Endometrial microvascular endothelial cells (primary cell): ENCODE measurements at regions not wholly inside any gene's neighbourhood (a gene's known extent, or its start where the extent isn't known, plus 50 kb on each side); places are given as distances from the start of the nearest gene placed in this dataset.

ENCODE experiments used
- in situ Hi-C: cut with HindIII; loops from 2 replicates; pipeline ENCODE4 v1.10.0; 2017; ENCODE audit warnings: low sequenced_read_pairs, low pct_unique_long_range_greater_than_20kb; ENCODE audit errors: inconsistent ontology term

DNA sequence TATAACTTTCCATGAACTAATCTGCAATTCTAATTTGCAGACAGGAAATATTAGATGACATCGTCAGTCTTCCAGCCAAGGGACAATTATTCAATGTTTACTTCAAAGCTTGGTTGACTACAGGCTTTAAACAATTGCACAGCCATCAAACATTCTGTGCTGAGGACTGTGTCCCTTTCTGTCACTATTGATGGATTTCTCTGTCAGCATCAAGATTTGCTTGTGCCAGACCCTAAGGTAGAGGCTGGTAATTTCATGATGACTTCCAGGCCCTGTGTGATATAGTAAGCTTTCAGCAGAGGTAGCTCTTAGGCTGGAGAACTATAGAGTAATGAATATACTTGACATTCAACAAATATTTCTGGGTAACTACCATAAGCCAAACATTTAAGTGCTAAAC lies 229.3 kb upstream of the ACTBL2 start:
- in situ Hi-C loops, result no loop called here

DNA sequence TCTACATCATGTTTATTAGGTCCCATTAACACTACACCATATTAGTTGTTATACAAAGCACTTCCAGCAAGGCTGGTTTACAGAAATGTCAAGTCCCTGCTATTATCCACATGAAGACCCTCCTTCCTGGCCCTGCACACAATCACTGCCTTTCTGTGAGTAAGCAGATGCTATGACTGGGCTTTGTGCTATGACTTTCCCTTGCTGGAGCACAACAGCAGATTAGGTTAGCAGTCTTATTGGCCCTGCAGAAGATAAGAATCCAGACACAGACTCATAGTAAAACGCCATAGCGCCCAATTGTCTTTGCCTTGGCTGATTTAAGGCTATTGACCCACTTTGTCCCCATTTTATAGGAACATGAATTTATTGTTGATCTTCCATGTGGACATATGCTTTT lies 228.9 kb upstream of the ACTBL2 start:
- in situ Hi-C loops, result no loop called here

DNA sequence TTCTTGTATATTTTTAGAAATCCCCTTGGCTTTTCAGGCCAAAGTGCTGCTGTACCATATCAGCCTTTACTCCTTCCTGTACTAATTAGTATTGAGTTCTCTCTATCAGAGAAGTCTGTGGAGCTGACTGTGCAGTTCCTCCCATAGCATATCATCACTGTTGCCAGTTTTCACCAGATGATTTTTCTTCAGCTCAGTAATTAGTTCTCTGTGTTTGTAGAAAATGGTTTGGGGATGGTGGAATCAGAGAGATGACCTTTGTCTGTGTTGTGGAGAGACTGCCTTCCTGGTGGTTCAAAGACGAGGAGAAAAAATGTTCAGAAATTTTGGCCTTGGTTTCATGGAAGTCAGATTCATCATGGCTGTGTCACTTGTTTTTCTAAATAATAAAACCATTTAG lies 227.5 kb upstream of the ACTBL2 start:
- in situ Hi-C loops, result no loop called here

DNA sequence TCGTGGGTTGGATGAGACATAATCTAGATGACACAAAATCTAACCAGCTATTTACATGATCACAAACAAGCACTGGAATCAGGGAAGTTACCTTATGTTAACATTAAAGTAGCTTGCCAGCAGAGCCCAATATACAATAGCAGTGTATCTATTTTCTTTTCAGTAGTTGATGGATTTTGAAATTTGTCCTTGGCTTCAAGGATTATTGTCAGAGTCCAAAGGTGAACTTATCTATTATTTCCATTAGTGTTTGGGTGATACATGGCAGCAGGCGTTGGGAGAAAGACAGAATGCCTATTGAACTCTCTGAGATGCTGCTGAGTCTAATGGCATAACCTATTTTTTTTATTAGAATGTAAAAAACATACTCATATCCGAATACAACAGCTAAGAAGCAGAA lies 223.2 kb upstream of the ACTBL2 start:
- in situ Hi-C loops, result no loop called here

DNA sequence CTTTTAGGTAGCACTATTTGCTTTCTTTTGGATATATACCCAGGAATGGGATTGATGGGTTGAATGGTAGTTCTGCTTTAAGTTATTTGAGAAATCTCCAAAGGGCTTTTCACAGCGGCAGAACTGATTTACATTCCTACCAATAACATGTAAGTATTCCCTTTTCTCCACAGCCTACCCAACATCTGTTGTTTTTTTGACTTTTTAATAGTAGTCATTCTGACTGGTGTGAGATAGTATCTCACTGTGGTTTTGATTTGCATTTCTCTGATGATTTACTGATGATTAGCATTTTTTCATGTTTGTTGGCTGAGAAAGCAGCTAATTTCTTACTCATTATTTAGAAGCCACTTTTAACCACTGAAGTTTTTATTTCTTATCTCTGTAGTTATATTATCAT lies 221.1 kb upstream of the ACTBL2 start:
- in situ Hi-C loops, result no loop called here

DNA sequence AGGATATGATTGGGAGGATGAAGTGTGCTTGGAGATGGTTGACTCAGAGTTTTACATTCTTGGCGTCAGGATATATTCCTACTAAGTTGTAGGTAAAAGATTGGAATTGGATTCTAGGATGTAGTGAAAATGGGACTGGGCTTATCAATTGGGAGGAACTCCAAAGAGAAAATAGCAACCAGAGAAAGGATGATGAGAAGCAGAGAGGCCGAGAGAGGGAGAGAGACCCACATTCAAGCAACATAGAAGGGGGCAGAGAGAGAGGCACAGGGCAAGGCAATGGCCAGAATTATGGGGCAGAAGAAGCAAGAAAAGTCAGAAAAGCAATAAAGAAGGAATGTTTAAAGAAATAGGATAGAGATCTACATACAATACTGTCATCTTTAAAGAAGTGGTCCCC lies 217.9 kb upstream of the ACTBL2 start:
- in situ Hi-C loops, result no loop called here

DNA sequence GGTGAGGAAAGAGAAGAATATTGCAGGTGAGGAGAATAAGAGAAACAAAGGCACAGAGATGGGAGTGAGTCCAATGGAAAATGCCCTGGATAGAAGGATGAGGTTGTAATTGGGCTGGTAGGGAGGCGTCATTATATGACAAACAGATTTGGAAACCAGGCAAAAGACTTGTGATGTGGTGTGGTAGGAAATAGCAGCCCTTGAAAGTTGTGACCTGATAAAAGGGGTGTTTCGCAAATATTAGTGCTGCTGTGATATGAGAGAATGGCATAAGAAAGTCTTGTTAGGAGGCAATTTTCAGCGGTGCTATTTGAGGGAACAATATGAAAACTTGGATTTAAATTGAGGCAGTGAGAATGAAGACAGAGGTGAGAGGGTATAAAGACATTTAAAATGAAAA lies 217.5 kb upstream of the ACTBL2 start:
- in situ Hi-C loops, result no loop called here

DNA sequence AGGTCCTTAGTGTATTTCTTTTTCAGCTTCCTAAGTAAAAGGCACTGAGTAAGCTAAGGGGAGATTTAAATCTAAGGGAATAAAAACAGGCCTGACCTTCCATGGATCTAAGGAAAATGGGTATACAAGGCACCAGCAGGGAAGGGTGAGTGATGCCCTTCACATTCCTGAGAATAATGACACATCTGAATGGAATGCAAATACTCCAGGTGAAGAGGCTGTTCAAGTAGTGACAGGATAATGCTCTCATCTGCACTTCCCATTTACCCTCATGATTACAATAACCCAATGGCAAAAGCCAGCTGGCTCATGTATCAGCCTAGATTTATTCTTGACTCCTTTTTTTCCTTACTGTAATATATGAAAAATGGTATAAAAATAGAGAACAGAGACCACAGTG lies 216.2 kb upstream of the ACTBL2 start:
- in situ Hi-C loops, result no loop called here

DNA sequence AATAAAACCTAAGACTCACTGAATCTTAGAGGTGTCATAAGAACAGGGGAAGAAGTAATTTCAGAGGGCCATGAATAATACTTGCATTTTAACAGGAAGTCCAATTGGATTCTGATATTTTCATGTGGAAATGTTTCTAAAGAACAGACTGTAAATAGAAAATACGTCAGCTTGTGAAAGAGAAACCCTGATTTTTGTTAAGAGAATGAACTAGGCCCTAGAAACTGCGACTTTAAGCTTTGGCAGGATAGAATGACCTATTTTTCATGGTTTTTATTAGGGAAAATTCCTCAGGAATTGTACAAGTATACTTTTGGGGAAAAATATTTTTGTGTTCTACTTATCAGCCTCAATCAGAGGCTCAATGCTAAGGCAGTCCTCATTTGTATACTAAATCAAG lies 215.5 kb upstream of the ACTBL2 start:
- in situ Hi-C loops, result no loop called here

DNA sequence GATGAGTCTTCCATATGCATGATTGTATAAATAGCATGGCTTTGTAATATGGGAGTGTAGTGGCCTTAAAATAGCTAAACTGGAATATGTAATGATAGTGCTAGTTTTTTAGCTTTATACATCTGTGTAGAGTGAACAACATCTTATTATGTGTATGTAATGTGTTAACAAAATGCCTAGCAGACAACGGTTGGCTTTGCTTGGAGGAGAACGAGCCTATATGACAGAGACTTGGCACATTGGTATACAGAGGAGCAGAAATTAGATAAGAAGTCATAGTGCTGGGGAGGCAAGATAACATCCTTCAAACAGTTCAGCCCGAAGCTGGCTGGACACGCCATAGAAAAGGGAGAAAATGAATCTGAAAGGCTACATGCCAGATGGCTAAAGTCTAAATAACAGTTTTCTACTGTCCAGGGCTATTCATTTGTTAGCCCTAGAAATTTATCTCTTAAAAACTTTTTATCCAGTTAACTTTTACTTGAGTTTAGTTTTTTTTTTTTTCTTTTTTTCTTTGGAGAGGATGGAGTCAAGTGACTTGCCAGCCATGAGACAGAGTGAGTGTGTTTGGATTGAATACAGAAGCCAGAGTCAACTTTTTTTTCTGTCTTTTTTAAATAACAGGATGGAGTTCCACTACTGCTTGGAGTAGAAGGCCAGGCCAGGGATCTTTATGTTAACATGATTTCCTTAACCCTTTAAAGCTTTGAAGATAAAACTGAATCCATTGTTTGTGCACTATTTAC lies 214.4 kb upstream of the ACTBL2 start:
- in situ Hi-C loops, result no loop called here

DNA sequence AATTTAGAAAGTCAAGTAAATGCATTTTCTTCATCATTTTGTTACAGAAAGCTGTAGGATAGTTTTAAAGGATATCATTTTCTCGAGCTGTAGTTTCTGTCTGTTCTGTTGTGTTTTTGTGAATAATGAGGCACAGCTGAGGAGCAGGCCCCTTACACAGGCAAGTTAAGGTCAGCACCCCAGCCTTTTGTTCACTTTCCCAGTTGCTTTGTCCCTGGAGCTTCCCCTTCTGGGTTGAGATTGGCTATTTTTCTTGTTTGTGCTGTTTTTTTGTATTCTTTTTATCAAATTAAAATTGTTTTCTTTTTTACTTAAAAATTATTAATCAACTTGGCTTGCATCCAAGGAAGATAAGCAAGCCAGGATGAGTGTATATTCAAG lies 213.8 kb upstream of the ACTBL2 start:
- in situ Hi-C loops, result no loop called here

DNA sequence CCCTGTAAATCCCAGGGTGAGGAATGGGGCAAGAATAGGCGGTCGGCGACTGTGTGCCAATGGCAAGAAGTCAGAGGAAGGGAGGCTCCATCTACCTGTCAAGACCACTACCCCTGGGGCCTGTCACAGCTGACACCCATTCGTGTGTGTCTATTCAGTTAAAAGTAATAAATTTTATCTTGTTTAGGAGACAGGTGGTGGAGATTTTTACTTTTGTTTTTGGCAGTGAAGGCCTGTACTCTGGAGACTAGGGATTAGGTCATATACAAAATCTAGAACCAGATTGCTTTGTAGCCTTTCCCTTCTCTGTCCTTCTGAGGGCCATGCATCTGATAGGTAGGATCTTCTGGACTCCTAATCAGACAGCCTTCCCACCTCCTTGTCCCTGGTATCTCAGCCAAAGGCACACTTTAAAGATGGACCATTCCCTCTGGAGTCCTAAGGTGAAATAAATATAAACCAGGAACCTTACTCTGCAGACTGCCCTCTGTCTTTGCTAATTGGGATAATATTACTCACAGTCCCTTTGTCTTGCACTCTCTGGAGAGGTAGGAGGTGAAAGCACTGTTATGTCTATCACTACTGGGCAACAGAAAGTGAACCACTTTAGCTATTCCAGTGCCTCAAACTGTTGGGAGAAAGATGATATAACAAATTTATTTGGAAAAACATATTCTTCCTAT lies 213.2 kb upstream of the ACTBL2 start:
- in situ Hi-C loops, result no loop called here

DNA sequence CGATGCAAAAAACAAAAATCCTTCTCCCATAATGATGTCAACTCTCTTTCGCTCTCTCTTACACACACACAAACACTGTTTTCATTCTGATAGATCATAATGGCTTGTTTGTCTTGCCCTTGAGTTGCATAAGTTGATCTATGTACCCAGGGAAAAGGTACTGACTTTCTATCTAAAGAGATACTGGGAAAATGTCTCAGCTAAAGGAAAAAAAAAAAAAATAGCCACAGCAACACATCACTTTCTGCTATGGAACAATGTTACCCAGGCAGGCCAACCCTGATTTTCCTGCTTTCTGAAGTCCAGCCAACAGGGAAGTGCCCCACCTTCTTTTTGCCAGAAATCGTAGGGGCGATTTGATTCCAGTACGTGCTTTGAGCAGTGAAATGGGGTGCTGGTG lies 212.6 kb upstream of the ACTBL2 start:
- in situ Hi-C loops, result no loop called here

DNA sequence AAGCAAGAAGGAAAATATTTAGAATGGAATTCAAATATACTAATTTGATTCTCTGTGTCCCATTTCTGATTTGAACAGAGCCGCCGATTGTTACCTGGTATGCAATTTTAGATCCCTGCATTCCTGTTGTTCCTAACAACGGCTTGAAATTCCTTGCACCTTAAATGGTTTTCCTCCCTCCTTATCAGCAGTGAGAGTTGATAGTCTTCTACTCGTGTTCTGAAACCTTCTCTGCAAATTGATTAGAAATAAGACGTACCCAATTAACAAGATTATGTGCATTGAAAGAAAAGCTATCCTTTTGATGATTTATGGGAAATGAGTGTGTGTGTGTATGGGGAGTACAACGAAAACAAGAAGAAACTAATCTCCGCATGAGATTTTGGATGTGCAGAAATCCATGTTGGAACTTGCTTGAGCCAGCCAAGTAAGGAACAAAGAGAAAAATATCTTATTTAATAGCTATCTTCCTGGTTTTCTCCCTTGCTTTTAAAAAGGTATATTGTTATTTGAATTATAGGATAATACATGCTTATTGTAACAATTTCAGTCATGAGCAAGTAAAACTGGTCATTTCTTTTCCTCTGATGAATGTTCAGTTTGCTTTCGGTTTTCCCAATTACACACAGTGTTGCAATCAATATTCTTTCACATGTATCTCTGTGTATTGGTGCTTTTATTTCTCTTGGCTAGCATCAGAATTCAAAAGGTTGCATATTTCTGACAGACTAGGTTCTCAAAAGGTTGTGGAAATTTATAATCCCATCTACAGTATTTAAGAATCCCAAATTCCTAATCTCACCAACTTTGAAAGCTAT lies 211.1 kb upstream of the ACTBL2 start:
- in situ Hi-C loops, result no loop called here

DNA sequence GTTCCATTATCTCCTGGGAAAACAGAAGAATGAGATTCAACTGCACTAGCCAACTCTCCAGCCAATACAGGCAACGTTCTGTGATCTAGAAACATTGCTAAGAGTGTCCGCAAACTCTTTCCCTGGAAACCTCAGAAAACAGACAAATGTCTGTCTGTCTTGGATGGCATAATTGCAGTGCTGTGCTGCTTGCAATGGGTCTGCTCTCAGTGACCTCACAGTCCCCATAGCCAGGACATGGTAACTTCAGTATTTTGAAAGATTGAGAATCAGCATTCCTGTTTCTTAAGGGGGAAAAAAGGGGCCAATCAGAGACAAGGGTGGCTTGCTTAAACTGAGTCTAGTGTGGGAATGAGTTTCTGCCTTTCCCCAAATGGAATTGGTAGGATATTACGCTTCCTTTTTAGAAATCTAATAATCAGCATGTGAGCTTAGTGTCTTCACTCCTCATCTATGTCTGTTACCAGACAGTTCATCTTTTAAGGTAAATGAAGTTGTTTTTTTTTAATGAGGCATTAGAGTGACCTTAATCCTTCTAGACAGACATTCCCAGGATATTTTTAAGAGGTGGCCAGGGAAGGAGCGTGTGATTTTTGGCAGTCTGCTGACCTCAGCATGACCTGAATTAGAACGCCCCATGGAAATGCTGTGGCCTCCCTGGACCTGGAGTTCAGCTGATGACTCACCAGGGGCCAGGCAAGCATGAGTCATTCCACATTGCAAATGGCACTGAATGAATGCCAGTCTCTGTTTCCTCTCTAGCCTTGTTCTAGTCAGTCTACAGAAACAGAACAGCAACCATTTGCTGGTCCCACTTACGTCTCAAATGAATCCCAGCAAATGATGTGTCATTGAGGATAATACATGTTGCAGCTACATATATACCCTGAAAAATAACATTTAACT lies 210.2 kb upstream of the ACTBL2 start:
- in situ Hi-C loops, result no loop called here

DNA sequence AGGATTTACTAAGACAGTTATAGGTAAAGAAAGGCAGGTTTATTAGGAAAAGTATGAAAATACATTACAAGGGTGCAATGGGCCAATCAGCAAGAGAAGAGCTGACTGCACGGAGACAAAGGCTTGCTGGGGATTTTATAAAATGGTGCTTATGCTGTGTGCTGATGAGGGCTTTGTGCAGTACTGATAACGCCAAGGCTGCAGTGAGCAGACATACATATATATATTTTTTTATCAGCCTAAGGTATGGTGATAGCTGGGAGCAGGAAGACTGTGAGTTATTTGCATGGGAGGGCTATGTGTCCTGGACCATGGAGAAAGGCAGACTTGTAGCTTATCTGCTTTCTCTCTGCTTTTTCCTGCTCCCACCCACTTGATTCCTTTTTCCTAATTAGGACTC lies 208.1 kb upstream of the ACTBL2 start:
- in situ Hi-C loops, result no loop called here

DNA sequence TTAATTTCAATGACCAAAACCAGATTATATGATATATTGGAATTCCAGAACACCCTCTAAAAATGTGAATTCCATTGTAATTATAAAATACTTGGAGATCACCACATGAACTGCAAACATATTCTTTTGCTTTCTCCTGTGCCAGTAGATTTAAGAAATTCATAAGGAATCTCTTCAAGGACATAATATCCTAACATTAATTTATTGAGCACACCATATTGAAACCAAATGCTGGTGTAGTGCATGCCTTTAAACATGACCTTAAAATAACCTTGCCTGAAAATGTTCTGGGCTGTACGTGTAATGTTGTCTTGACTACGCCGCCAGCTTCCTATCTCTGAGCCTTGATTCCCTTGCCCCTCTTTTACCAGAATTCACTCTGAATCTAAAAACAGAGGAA lies 205.0 kb upstream of the ACTBL2 start:
- in situ Hi-C loops, result no loop called here

DNA sequence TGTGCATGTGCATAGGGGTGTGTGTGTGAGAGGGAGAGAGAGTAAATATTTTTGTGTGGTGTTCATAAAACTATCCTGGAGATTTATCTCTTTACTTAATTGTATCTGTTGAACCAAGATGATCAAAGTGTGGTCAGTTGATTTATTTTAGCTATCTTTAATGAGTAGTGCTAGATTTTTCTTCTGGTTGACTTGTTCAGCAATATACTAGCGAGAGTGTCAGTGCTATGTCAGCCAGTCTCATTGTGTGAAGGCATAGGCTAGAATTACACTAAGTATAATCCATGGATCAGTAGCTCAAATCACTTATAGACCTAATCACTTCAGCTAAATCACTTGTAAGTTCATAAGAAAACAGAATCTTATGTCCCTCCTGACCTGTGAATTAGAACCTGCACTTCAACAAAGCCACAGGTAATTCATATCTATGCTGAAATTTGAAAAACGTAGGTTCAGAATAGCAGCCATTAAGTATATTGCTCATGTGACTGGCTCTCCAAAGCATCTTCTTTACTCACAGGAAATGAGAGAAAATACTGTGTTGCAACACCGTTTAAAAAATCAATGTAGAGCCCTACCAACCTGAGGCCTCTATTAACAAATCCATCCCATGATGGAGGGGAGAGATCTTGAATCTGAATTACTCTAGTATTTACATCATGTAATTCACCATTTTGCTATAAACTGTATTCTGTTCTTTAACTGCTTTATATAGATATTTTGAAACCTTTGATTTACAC lies 203.1 kb upstream of the ACTBL2 start:
- in situ Hi-C loops, result no loop called here
